ENCODE measurements at regions not wholly inside any gene's neighbourhood (a gene's known extent, or its start where the extent isn't known, plus 50 kb on each side); places are given as distances from the start of the nearest gene placed in this dataset.

GRCh38 chr2:194927489-194927888, 729.5 kb upstream of the SLC39A10 start:
- intact Hi-C loops (cut with micrococcal nuclease) = no loop called here
- Histone ChIP-seq H3K9ac (replicated peaks; ENCODE audit: extremely low read depth, insufficient read depth, low read length) (no peak overlapping the region), H3K27ac (ENCODE audit: insufficient read depth, low read depth, low read length) (no peak overlapping the region), H3K4me2 (ENCODE audit: insufficient read depth, low read length) (no peak overlapping the region), H3K9me3 (replicated peaks; ENCODE audit: control insufficient read depth, insufficient read depth, low read length) (no peaks in the 10 kb centered on the region), H3K79me2 (ENCODE audit: control insufficient read depth, insufficient read depth, low read length) (no peaks in the 10 kb centered on the region), H3K4me3 (replicated peaks in 1 of 3; ENCODE audit: insufficient read depth in 1 of 3, low read depth in 1 of 3, low read length in 3 of 3) (no peak overlapping the region), H4K20me1 (replicated peaks; ENCODE audit: control insufficient read depth, extremely low read depth, insufficient read depth, low read length) (no peaks in the 10 kb centered on the region), H3K4me1 (ENCODE audit: control insufficient read depth, extremely low read depth, insufficient read depth, low read length) (no peaks in the 10 kb centered on the region), H3K36me3 (ENCODE audit: control insufficient read depth in 2 of 2, extremely low read depth in 1 of 2, insufficient read depth in 2 of 2, low read length in 2 of 2) (no peaks in the 10 kb centered on the region), H3K9me1 (replicated peaks; ENCODE audit: control insufficient read depth, extremely low read depth, insufficient read depth, low read length) (no peaks in the 10 kb centered on the region), H3K27me3 (ENCODE audit: control insufficient read depth in 2 of 2, insufficient read depth in 2 of 2, low read length in 2 of 2) (no peaks in the 10 kb centered on the region), H2AFZ (ENCODE audit: low read depth, low read length) (no peak overlapping the region)
- dilution Hi-C loops (cut with MboI; ENCODE audit: extremely low pct_ligation_motif_present, low sequenced_read_pairs) = no loop called here
- POLR2A ChIA-PET = no interaction called here
- CTCF ChIA-PET = no interaction called here
- FAIRE-seq (no peak), DNase-seq (ENCODE audit: low read depth, low spot score) (no peak)
- no peak for TF ChIP-seq POLR2AphosphoS5 (IDR thresholded peaks at IDR 0.05; ENCODE audit: insufficient read depth, low read depth, low read length)
- TF ChIP-seq POLR2A (IDR thresholded peaks at IDR 0.05; ENCODE audit: low read depth, low read length) = no peak
- TF ChIP-seq MYC (IDR thresholded peaks at IDR 0.05; ENCODE audit: low read depth, low read length) = no peak
- TF ChIP-seq FOS (IDR thresholded peaks at IDR 0.05; ENCODE audit: borderline replicate concordance, insufficient read depth, low read length) = no peak
- no peak for TF ChIP-seq JUN (IDR thresholded peaks at IDR 0.05; ENCODE audit: borderline replicate concordance, insufficient read depth, insufficient read length, low read depth)
- no peak for TF ChIP-seq CTCF (IDR thresholded peaks at IDR 0.05; ENCODE audit: extremely low read depth in 1 of 2, insufficient read depth in 1 of 2, low read depth in 1 of 2, low read length in 2 of 2)
- TF ChIP-seq EZH2 (IDR thresholded peaks at IDR 0.05; ENCODE audit: borderline replicate concordance, low read depth, low read length, severe bottlenecking) = no peak
- no peak for TF ChIP-seq MAX (IDR thresholded peaks at IDR 0.05; ENCODE audit: insufficient read depth, insufficient read length)
- no peak for TF ChIP-seq GATA2 (IDR thresholded peaks at IDR 0.05; ENCODE audit: insufficient read depth, insufficient read length, low read depth, low read length)
- no TSS peak for BruUV-seq (replicated peaks)

All from endothelial cell of umbilical vein (primary cell).